Psoas muscle (tissue), 7 donors: ENCODE measurements at regions not wholly inside any gene's neighbourhood (a gene's known extent, or its start where the extent isn't known, plus 50 kb on each side); places are given as distances from the start of the nearest gene placed in this dataset.

ENCODE experiments used
- ATAC-seq, 4 donors: fragments of 200-7000 bp; cut with Tn5 transposase; one replicate each; pipeline ENCODE4 v1.9.1; 2020; ENCODE audit warnings: moderate library complexity in 3 of 4, mild to moderate bottlenecking in 2 of 4
- DNase-seq, 2 donors: peaks; one replicate each; pipeline ENCODE4 v3.0.0-alpha.2; 2020
- H3K27ac ChIP-seq: fragments of 200-600 bp; one replicate; pipeline ENCODE4 v1.8.0; 2022
- H3K27me3 ChIP-seq, 3 donors: fragments of 200-600 bp in 1 of 3; one replicate each; pipeline versions ENCODE4 v1.6.1 to v1.8.0; 2013 to 2022; ENCODE audit warnings: low read length in 2 of 3, mild to moderate bottlenecking in 2 of 3, moderate library complexity in 1 of 3; ENCODE audit not compliant: insufficient read depth in 3 of 3
- H3K36me3 ChIP-seq, 2 donors: fragments of 200-600 bp in 1 of 2; one replicate each; pipeline versions ENCODE4 v1.6.1 to v1.8.0; 2013 to 2022; ENCODE audit warnings: low read depth in 1 of 2, mild to moderate bottlenecking in 1 of 2, moderate library complexity in 1 of 2; ENCODE audit not compliant: insufficient read depth in 1 of 2
- H3K4me1 ChIP-seq: fragments of 200-600 bp; one replicate; pipeline ENCODE4 v1.8.0; 2022
- H3K4me3 ChIP-seq: fragments of 200-600 bp; one replicate; pipeline ENCODE4 v1.8.0; 2022; ENCODE audit warnings: mild to moderate bottlenecking
- H3K9me3 ChIP-seq: fragments of 200-600 bp; one replicate; pipeline ENCODE4 v1.8.0; 2022
- WGBS, 3 donors: extraction: QIAGEN DNeasy Blood & Tissue Kit; methylation state at CpG; one replicate each; pipeline versions ENCODE4 v1.1.6 to v1.1.7; 2013; 5-methylcytosine and 5-hydroxymethylcytosine counted together
- intact Hi-C, 2 donors: fragments of 100-400 bp; cut with DNase I; formaldehyde crosslinking; loops; one replicate each; pipeline versions ENCODE4 v1.11.0 to v1.14.2; 2022
- TF ChIP-seq, protein P1 (sequence below): fragments of 200-600 bp; IDR thresholded peaks from one replicate; pipeline ENCODE4 v1.8.0; 2022; ENCODE audit warnings: antibody characterized with exemption
- donor health status: healthy with polysubstance abuse.
- donor health status: DM: no; HTN: no; CAD: no; lungs with moderate emphysema.
- donor health status: Bipolar disorder and iron deficiency.
- donor health status: healthy.
- donor health status: DM: yes; HTN: yes; CAD: no.
- donor health status: DM: no; HTN: no; CAD: no.
- donor health status: DM: yes; HTN: yes; CAD: no.

DNA sequence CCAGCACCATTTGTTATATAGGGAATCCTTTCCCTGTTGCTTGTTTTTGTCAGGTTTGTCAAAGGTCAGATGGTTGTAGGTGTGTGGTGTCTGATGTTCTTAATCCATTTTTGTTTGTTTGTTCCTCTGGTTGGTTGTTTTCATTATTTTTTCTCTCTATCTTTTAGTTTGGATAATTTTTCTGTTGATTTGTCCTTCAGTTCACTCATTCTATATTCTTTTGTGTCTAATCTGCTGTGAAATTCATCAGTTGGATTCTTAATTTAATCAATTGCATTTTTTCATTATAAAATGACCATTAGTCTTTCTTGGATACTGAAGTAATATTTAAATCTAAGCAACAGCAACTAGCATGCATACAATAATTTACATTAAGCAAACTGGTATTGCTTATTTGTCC lies 206.7 kb upstream of the TRIB2 start:
- DNase-seq: no peak
- H3K27ac ChIP-seq: no peak overlapping the region
- intact Hi-C loops: no loop called here
- no peak overlapping the region for H3K4me3 ChIP-seq
- H3K9me3 ChIP-seq: no peaks in the 10 kb centered on the region
- no peaks in the 10 kb centered on the region for H3K4me1 ChIP-seq
- no peaks in the 10 kb centered on the region for H3K27me3 ChIP-seq
- TF ChIP-seq, protein P1, sequence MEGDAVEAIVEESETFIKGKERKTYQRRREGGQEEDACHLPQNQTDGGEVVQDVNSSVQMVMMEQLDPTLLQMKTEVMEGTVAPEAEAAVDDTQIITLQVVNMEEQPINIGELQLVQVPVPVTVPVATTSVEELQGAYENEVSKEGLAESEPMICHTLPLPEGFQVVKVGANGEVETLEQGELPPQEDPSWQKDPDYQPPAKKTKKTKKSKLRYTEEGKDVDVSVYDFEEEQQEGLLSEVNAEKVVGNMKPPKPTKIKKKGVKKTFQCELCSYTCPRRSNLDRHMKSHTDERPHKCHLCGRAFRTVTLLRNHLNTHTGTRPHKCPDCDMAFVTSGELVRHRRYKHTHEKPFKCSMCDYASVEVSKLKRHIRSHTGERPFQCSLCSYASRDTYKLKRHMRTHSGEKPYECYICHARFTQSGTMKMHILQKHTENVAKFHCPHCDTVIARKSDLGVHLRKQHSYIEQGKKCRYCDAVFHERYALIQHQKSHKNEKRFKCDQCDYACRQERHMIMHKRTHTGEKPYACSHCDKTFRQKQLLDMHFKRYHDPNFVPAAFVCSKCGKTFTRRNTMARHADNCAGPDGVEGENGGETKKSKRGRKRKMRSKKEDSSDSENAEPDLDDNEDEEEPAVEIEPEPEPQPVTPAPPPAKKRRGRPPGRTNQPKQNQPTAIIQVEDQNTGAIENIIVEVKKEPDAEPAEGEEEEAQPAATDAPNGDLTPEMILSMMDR: no peak
- no peaks in the 10 kb centered on the region for H3K36me3 ChIP-seq
- no peak for ATAC-seq

DNA sequence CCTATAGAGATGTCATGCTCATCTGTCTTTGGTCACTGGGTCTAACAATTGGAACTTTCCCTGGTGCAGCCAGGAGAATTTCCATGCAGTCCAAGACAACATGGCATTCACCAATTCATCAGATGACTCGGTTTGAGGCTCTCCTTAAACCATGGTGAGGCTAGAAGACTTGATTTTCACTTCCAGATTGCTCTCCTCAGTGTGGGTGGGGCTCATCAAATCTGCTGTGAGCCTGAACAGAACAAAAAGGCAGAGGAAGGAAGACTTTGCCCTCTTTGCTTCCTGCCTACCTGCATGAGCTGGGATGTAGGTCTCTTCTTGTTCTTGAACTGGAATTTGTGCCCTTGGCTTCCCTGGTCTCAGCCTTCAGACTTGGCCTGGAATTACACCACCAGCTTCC lies 203.4 kb upstream of the TRIB2 start:
- H3K27ac ChIP-seq: no peak overlapping the region
- no peaks in the 10 kb centered on the region for H3K9me3 ChIP-seq
- no peaks in the 10 kb centered on the region for H3K27me3 ChIP-seq
- no peak for DNase-seq
- WGBS, 3 donors: 60 to 67% (median 63%) methylated on average over 1 of the region's 1 CpG
- no peaks in the 10 kb centered on the region for H3K4me1 ChIP-seq
- no peak for ATAC-seq
- no peak overlapping the region for H3K4me3 ChIP-seq
- intact Hi-C loops: no loop called here
- H3K36me3 ChIP-seq: no peaks in the 10 kb centered on the region
- TF ChIP-seq, protein P1: no peak

DNA sequence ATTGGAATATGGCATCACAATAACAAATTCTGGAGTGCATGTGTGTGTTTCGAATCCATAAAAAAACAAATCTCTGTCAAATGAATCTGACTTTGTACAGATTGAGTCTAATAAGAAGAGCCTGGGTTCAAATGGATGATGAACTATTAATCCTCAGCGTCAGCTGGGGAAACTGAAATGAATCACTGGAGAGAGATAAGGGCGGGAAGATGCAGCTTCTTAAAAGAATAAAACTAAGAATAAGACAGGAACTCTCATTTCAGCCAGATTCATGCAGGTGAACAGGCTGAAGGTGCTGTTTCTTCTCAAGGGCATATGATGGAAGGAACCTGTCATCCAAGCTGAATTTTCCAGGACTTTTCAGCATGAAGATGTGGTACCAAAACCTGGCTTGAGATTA lies 202.6 kb upstream of the TRIB2 start:
- WGBS, 3 donors: 87 to 95% (median 89%) methylated on average over 3 of the region's 3 CpGs
- no peaks in the 10 kb centered on the region for H3K9me3 ChIP-seq
- no peaks in the 10 kb centered on the region for H3K4me1 ChIP-seq
- no peak overlapping the region for H3K4me3 ChIP-seq
- intact Hi-C loops: no loop called here
- TF ChIP-seq, protein P1: no peak
- DNase-seq: no peak
- H3K27ac ChIP-seq: no peak overlapping the region
- no peaks in the 10 kb centered on the region for H3K36me3 ChIP-seq
- H3K27me3 ChIP-seq: no peaks in the 10 kb centered on the region
- ATAC-seq: no peak

DNA sequence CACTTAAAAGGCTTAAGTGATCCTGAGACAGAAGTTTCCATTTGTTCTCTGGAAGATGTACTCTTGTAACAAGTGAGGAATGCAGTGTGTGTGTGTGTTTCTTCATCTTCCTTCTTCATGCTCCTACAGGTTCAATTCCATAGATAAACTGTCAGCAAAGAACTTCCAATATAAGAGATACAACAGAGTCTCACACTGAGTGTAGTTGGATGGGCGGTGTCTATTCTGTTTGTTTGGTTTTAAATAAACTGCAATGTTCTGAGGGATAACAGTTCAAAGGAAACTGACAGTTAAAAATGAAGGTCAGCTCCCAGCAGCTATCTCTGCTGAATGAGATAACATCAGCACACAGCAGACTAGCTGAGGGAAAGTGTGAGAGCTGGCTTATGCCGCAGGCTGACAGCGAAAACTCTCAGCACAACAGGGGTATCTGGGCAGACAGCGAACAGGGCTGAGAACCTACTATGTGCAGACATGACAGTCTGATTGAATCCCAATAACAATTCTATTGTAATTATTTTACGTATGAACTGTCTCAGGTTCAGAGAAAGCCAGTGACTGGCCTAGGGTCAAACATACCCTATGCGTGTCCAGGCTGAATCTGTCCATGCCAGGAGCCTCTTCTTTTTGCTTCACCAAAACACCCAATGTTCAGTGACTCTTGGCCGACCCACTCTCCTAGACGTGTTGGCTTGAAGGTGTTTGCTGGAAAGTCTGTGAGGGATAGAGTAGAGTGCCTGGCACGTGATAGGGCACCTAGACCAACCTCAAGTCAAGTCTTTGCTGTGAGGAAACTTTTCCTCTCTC lies 201.9 kb upstream of the TRIB2 start:
- TF ChIP-seq, protein P1: no peak
- 85 to 89% (median 86%) methylated on average over 9 of the region's 9 CpGs for WGBS, 3 donors
- Histone ChIP-seq H3K36me3 (no peaks in the 10 kb centered on the region), H3K4me3 (no peak overlapping the region), H3K4me1 (no peaks in the 10 kb centered on the region), H3K9me3 (no peaks in the 10 kb centered on the region), H3K27me3 (no peaks in the 10 kb centered on the region), H3K27ac (no peak overlapping the region)
- no peak for ATAC-seq
- intact Hi-C loops: no loop called here
- DNase-seq: no peak

DNA sequence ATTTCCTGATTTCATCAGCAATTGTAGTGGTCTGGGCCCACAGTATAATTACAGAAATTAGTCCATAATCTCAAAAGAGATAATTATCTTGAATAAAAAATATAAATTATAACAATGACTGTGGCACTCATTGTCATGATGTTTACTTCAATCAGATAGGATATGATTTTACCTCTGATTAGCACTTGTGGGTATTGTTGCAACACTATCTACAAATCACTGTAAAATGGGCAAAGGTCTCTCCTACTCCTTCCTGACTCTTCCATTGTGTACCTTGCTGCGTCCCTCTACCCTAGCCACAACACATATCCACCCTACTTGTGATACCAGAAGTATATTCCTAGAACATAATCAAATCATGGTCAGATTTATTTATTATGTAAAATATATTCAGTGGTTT lies 200.9 kb upstream of the TRIB2 start:
- 0 to 94% (median 0%) methylated on average over 1 of the region's 1 CpG for WGBS, 3 donors
- DNase-seq (no peak), ATAC-seq (no peak)
- Histone ChIP-seq H3K4me1 (no peaks in the 10 kb centered on the region), H3K4me3 (no peak overlapping the region), H3K36me3 (no peaks in the 10 kb centered on the region), H3K9me3 (no peaks in the 10 kb centered on the region), H3K27ac (no peak overlapping the region), H3K27me3 (no peaks in the 10 kb centered on the region)
- intact Hi-C loops: no loop called here
- TF ChIP-seq, protein P1: no peak
